HCT116 (cell line): ENCODE measurements at regions not wholly inside any gene's neighbourhood (a gene's known extent, or its start where the extent isn't known, plus 50 kb on each side); places are given as distances from the start of the nearest gene placed in this dataset.

ENCODE experiments used
- EZH2 ChIP-seq: fragments of 200-600 bp; sonication (generic); IDR thresholded peaks from 2 replicates; pipeline ENCODE4 v1.6.1; 2017; ENCODE audit warnings: antibody characterized with exemption, mixed run types
- POLR2AphosphoS5 ChIP-seq: IDR thresholded peaks from 2 replicates; pipeline ENCODE4 v1.6.1; 2011; ENCODE audit warnings: mild to moderate bottlenecking, low read depth, low read length, moderate library complexity
- RAD21 ChIP-seq: IDR thresholded peaks from 2 replicates; pipeline ENCODE4 v1.6.1; 2012; ENCODE audit warnings: low read depth, mild to moderate bottlenecking
- SRF ChIP-seq: IDR thresholded peaks from 2 replicates; pipeline ENCODE4 v1.6.1; 2012; ENCODE audit warnings: low read depth
- TF ChIP-seq, protein P1 (sequence below), 3 experiments: fragments of 200-600 bp in 1 of 3; sonication (generic) in 1 of 3; IDR thresholded peaks in 2 of 3; conservative IDR thresholded peaks in 1 of 3; 2 replicates each; pipeline ENCODE4 v1.5.1; 2012 to 2017; ENCODE audit warnings: low read depth in 2 of 3, low read length in 2 of 3, antibody characterized with exemption in 1 of 3, borderline replicate concordance in 1 of 3, control low read depth in 1 of 3, mild to moderate bottlenecking in 1 of 3, mixed read lengths in 1 of 3, mixed run types in 1 of 3, moderate library complexity in 1 of 3; ENCODE audit not compliant: insufficient read depth in 1 of 3
- TF ChIP-seq, protein P2 (sequence below): IDR thresholded peaks from 2 replicates; pipeline ENCODE4 v1.6.1; 2012; ENCODE audit warnings: low read depth

DNA sequence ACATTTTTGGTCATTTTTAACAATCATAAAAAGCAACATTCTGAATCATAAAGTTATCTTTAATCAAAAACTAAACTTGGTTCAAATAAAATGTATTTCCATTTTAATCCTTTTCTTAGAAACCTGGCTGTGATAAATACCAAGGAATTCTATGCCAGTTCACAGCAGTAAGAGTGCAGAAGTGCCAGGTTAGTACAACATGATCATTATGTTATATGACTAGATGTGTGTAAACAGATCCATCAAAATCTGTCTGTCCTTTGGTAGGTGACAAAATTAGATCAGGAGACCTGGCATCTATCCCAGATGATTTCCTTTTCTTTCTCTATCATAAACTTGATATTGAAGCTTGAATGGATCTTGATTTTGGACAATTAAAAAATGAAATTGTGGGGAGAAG lies 200.6 kb upstream of the STXBP6 start:
- TF ChIP-seq, protein P1, sequence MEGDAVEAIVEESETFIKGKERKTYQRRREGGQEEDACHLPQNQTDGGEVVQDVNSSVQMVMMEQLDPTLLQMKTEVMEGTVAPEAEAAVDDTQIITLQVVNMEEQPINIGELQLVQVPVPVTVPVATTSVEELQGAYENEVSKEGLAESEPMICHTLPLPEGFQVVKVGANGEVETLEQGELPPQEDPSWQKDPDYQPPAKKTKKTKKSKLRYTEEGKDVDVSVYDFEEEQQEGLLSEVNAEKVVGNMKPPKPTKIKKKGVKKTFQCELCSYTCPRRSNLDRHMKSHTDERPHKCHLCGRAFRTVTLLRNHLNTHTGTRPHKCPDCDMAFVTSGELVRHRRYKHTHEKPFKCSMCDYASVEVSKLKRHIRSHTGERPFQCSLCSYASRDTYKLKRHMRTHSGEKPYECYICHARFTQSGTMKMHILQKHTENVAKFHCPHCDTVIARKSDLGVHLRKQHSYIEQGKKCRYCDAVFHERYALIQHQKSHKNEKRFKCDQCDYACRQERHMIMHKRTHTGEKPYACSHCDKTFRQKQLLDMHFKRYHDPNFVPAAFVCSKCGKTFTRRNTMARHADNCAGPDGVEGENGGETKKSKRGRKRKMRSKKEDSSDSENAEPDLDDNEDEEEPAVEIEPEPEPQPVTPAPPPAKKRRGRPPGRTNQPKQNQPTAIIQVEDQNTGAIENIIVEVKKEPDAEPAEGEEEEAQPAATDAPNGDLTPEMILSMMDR (IDR thresholded peaks at IDR 0.05 in 2 of 3, conservative IDR thresholded peaks at IDR 0.05 in 1 of 3; ENCODE audit: borderline replicate concordance in 1 of 3, insufficient read depth in 1 of 3, low read depth in 2 of 3, low read length in 2 of 3): no peak
- TF ChIP-seq RAD21: no peak
- TF ChIP-seq POLR2AphosphoS5: no peak
- TF ChIP-seq SRF: no peak
- no peak for TF ChIP-seq EZH2
- TF ChIP-seq, protein P2, sequence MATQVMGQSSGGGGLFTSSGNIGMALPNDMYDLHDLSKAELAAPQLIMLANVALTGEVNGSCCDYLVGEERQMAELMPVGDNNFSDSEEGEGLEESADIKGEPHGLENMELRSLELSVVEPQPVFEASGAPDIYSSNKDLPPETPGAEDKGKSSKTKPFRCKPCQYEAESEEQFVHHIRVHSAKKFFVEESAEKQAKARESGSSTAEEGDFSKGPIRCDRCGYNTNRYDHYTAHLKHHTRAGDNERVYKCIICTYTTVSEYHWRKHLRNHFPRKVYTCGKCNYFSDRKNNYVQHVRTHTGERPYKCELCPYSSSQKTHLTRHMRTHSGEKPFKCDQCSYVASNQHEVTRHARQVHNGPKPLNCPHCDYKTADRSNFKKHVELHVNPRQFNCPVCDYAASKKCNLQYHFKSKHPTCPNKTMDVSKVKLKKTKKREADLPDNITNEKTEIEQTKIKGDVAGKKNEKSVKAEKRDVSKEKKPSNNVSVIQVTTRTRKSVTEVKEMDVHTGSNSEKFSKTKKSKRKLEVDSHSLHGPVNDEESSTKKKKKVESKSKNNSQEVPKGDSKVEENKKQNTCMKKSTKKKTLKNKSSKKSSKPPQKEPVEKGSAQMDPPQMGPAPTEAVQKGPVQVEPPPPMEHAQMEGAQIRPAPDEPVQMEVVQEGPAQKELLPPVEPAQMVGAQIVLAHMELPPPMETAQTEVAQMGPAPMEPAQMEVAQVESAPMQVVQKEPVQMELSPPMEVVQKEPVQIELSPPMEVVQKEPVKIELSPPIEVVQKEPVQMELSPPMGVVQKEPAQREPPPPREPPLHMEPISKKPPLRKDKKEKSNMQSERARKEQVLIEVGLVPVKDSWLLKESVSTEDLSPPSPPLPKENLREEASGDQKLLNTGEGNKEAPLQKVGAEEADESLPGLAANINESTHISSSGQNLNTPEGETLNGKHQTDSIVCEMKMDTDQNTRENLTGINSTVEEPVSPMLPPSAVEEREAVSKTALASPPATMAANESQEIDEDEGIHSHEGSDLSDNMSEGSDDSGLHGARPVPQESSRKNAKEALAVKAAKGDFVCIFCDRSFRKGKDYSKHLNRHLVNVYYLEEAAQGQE: no peak
